ENCODE measurements at regions not wholly inside any gene's neighbourhood (a gene's known extent, or its start where the extent isn't known, plus 50 kb on each side); places are given as distances from the start of the nearest gene placed in this dataset.

- no peak for TF ChIP-seq EZH2 (optimal IDR thresholded peaks at IDR 0.05; ENCODE audit: low read depth, low read length)
- TF ChIP-seq CTCF (IDR thresholded peaks at IDR 0.05; ENCODE audit: low read length): no peak
Observed at GRCh38 chr3:102714567-102714966, 279.8 kb downstream of the ZPLD1 start.

Data from MM.1S (cell line).